ENCODE measurements at regions not wholly inside any gene's neighbourhood (a gene's known extent, or its start where the extent isn't known, plus 50 kb on each side); places are given as distances from the start of the nearest gene placed in this dataset.

- Histone ChIP-seq H3K27me3 (ENCODE audit: insufficient read depth) (no peaks in the 10 kb centered on the region), H3K27ac (ENCODE audit: low read depth in 2 of 2, low read length in 1 of 2) (no peak overlapping the region), H3F3A (replicated peaks; ENCODE audit: insufficient read depth) (no peaks in the 10 kb centered on the region), H3K9me3 (no peaks in the 10 kb centered on the region), H3K9ac (no peak overlapping the region), H3K4me3 (ENCODE audit: low read depth in 2 of 2, low read length in 1 of 2) (no peak overlapping the region), H4K20me1 (ENCODE audit: insufficient read depth) (no peaks in the 10 kb centered on the region), H2AFZ (ENCODE audit: low read depth) (no peak overlapping the region), H3K4me1 (ENCODE audit: control insufficient read depth in 1 of 2, insufficient read depth in 2 of 2, low read depth in 1 of 2, low read length in 1 of 2) (no peaks in the 10 kb centered on the region), H3K9me2 (no peaks in the 10 kb centered on the region), H3K4me2 (no peak overlapping the region), H3K79me2 (ENCODE audit: insufficient read depth) (no peaks in the 10 kb centered on the region), H3K36me3 (replicated peaks in 1 of 2; ENCODE audit: control insufficient read depth in 1 of 2, insufficient read depth in 2 of 2, low read length in 1 of 2) (no peaks in the 10 kb centered on the region)
- DNase-seq = no peak
- POLR2A ChIA-PET = no interaction called here
- no peak for TF ChIP-seq SMC3 (IDR thresholded peaks at IDR 0.05; ENCODE audit: low read depth, low read length)
- no peak for TF ChIP-seq MEF2A (IDR thresholded peaks at IDR 0.05; ENCODE audit: borderline replicate concordance, low read depth)
- TF ChIP-seq CTCF (IDR thresholded peaks at IDR 0.05) = no peak
- no peak for TF ChIP-seq EZH2phosphoT487 (IDR thresholded peaks at IDR 0.05; ENCODE audit: borderline replicate concordance, low read depth)
- no peak for TF ChIP-seq NRF1 (IDR thresholded peaks at IDR 0.05; ENCODE audit: low read depth, low read length)
- TF ChIP-seq FOXM1 (IDR thresholded peaks at IDR 0.05; ENCODE audit: low read depth) = no peak
- TF ChIP-seq PBX3 (IDR thresholded peaks at IDR 0.05) = no peak
- TF ChIP-seq TCF12 (IDR thresholded peaks at IDR 0.05) = no peak
- TF ChIP-seq EP300 (IDR thresholded peaks at IDR 0.05; ENCODE audit: borderline replicate concordance in 1 of 2, low read depth in 1 of 2, low read length in 1 of 2) = no peak
- no peak for TF ChIP-seq GABPA (IDR thresholded peaks at IDR 0.05; ENCODE audit: low read depth)
- TF ChIP-seq SIN3A (IDR thresholded peaks at IDR 0.05; ENCODE audit: borderline replicate concordance, low read depth, low read length) = no peak
- no peak for TF ChIP-seq POLR2AphosphoS5 (IDR thresholded peaks at IDR 0.05; ENCODE audit: low read depth, low read length)
- TF ChIP-seq TEAD4 (IDR thresholded peaks at IDR 0.05; ENCODE audit: borderline replicate concordance, insufficient read depth) = no peak
- no peak for TF ChIP-seq RAD21 (IDR thresholded peaks at IDR 0.05; ENCODE audit: low read length)
- no peak for TF ChIP-seq USF1 (IDR thresholded peaks at IDR 0.05; ENCODE audit: borderline replicate concordance, low read depth)
- no peak for TF ChIP-seq YY1 (IDR thresholded peaks at IDR 0.05; ENCODE audit: low read depth)
- no peak for TF ChIP-seq RCOR1 (IDR thresholded peaks at IDR 0.05; ENCODE audit: low read length)
- CTCF ChIA-PET = interaction anchor here (1.5 to 3.5 kb wide), 2 partner anchors 8 to 12 kb away, joined by 5 to 45 read pairs; no protein-coding TSS in a partner anchor
- 31% methylated on average over 2 of the region's 2 CpGs for WGBS (ENCODE audit: low lambda C conversion rate)
These were observed 69.3 kb upstream of the SLC6A11 start for GRCh38 chr3:10746684-10747083.
